H1 (cell line): ENCODE measurements at regions not wholly inside any gene's neighbourhood (a gene's known extent, or its start where the extent isn't known, plus 50 kb on each side); places are given as distances from the start of the nearest gene placed in this dataset.

Experiments used
- CHD1 ChIP-seq: IDR thresholded peaks from 2 replicates; pipeline ENCODE4 v1.6.1; 2012; ENCODE audit warnings: low read depth, low read length, improper control_type of control experiment
- CTCF ChIP-seq, 3 experiments: IDR thresholded peaks; 1 replicate in 2 of 3; 2 replicates in 1 of 3; pipeline versions ENCODE4 v1.5.1 to v1.6.1; 2011; ENCODE audit warnings: low read length in 3 of 3, mild to moderate bottlenecking in 3 of 3, inconsistent platforms in 2 of 3, low read depth in 1 of 3, moderate library complexity in 1 of 3; ENCODE audit not compliant: insufficient read depth in 1 of 3; ENCODE audit errors: control extremely low read depth in 1 of 3
- EZH2 ChIP-seq: fragments of 200-600 bp; sonication (generic); IDR thresholded peaks from 2 replicates; pipeline ENCODE4 v1.7.1; 2012; ENCODE audit warnings: low read depth, mild to moderate bottlenecking, moderate library complexity, low read length, inconsistent platforms; ENCODE audit not compliant: severe bottlenecking
- JUND ChIP-seq: IDR thresholded peaks from 2 replicates; pipeline ENCODE4 v1.6.1; 2011; ENCODE audit warnings: mild to moderate bottlenecking, improper control_type of control experiment, low read length
- POLR2A ChIP-seq, 2 experiments: IDR thresholded peaks; 1 replicate in 1 of 2; 2 replicates in 1 of 2; pipeline ENCODE4 v1.6.1; 2011; ENCODE audit warnings: low read depth in 2 of 2, low read length in 2 of 2, mild to moderate bottlenecking in 2 of 2; ENCODE audit errors: control extremely low read depth in 1 of 2
- POLR2AphosphoS5 ChIP-seq: IDR thresholded peaks from 2 replicates; pipeline ENCODE4 v1.6.1; 2011; ENCODE audit warnings: low read depth, low read length
- SIRT6 ChIP-seq: IDR thresholded peaks from one replicate; pipeline ENCODE4 v1.7.1; 2012; ENCODE audit warnings: low read length, inconsistent platforms
- SP1 ChIP-seq: IDR thresholded peaks from 2 replicates; pipeline ENCODE4 v1.6.1; 2011; ENCODE audit warnings: low read depth, low read length
- YY1 ChIP-seq: IDR thresholded peaks from 2 replicates; pipeline ENCODE4 v1.6.1; 2011; ENCODE audit warnings: low read depth, mild to moderate bottlenecking, low read length

GRCh38 chr10:124225467-124226270 lies 132.3 kb upstream of the CHST15 start:
- TF ChIP-seq POLR2AphosphoS5: no peak
- no peak for TF ChIP-seq SIRT6
- no peak for TF ChIP-seq JUND
- TF ChIP-seq CTCF (IDR thresholded peaks at IDR 0.05; ENCODE audit: control extremely low read depth in 1 of 3, insufficient read depth in 1 of 3, low read depth in 1 of 3, low read length in 3 of 3): no peak
- TF ChIP-seq CHD1: no peak
- no peak for TF ChIP-seq POLR2A (IDR thresholded peaks at IDR 0.05; ENCODE audit: control extremely low read depth in 1 of 2, low read depth in 2 of 2, low read length in 2 of 2)
- no peak for TF ChIP-seq SP1
- TF ChIP-seq EZH2: no peak
- TF ChIP-seq YY1: no peak
